Neural progenitor cell (in vitro differentiated cells): ENCODE measurements at regions not wholly inside any gene's neighbourhood (a gene's known extent, or its start where the extent isn't known, plus 50 kb on each side); places are given as distances from the start of the nearest gene placed in this dataset.

Source experiments
- DNase-seq: peaks from one replicate; pipeline ENCODE4 v3.0.0-alpha.2; 2016; ENCODE audit warnings: low spot score
- H2AFZ ChIP-seq: fragments of 200-600 bp; sonication (generic); replicated peaks from 2 replicates; pipeline ENCODE4 v1.6.1; 2016; ENCODE audit warnings: antibody characterized with exemption
- H3F3A ChIP-seq: fragments of 200-600 bp; sonication (generic); 2 replicates; pipeline ENCODE4 v1.6.1; 2016; ENCODE audit warnings: antibody characterized with exemption, low read depth
- H3K27ac ChIP-seq: fragments of 200-600 bp; sonication (generic); 2 replicates; pipeline ENCODE4 v1.5.1; 2016; ENCODE audit warnings: mild to moderate bottlenecking
- H3K27me3 ChIP-seq: fragments of 200-600 bp; sonication (generic); 2 replicates; pipeline ENCODE4 v1.6.1; 2016; ENCODE audit warnings: mild to moderate bottlenecking, moderate library complexity
- H3K36me3 ChIP-seq: fragments of 200-600 bp; sonication (generic); 2 replicates; pipeline ENCODE4 v1.5.1; 2016
- H3K4me1 ChIP-seq: fragments of 200-600 bp; sonication (generic); 2 replicates; pipeline ENCODE4 v1.6.1; 2016; ENCODE audit warnings: mixed run types
- H3K4me2 ChIP-seq: fragments of 200-600 bp; sonication (generic); 2 replicates; pipeline ENCODE4 v1.6.1; 2016
- H3K4me3 ChIP-seq: fragments of 200-600 bp; sonication (generic); 2 replicates; pipeline ENCODE4 v1.5.1; 2016
- H3K79me2 ChIP-seq: fragments of 200-600 bp; sonication (generic); 2 replicates; pipeline ENCODE4 v1.6.1; 2016; ENCODE audit warnings: low read depth
- H3K9ac ChIP-seq: fragments of 200-600 bp; sonication (generic); 2 replicates; pipeline ENCODE4 v1.6.1; 2016
- H3K9me3 ChIP-seq: fragments of 200-600 bp; sonication (generic); 2 replicates; pipeline ENCODE4 v1.5.1; 2016; ENCODE audit warnings: low read depth
- H4K20me1 ChIP-seq: fragments of 200-600 bp; sonication (generic); 2 replicates; pipeline ENCODE4 v1.6.1; 2016; ENCODE audit warnings: low read depth
- H3K27ac Mint-ChIP-seq: 3 replicates; pipeline ENCODE4 v1.8.0; 2021; ENCODE audit warnings: mixed read lengths
- H3K27me3 Mint-ChIP-seq: 2 replicates; pipeline ENCODE4 v1.8.0; 2022; ENCODE audit warnings: low read depth, mild to moderate bottlenecking, inconsistent platforms, moderate library complexity, mixed read lengths; ENCODE audit not compliant: insufficient read depth
- H3K36me3 Mint-ChIP-seq: 3 replicates; pipeline ENCODE4 v1.8.0; 2021; ENCODE audit warnings: mixed read lengths
- H3K4me1 Mint-ChIP-seq: 3 replicates; pipeline ENCODE4 v1.8.0; 2021; ENCODE audit warnings: mixed read lengths
- H3K4me3 Mint-ChIP-seq: 3 replicates; pipeline ENCODE4 v1.8.0; 2021; ENCODE audit warnings: mild to moderate bottlenecking, moderate library complexity, mixed read lengths
- H3K9me3 Mint-ChIP-seq: 3 replicates; pipeline ENCODE4 v1.8.0; 2020; ENCODE audit warnings: mixed read lengths
- CTCF ChIP-seq: fragments of 200-600 bp; sonication (generic); IDR thresholded peaks from 2 replicates; pipeline ENCODE4 v1.5.1; 2017; ENCODE audit warnings: antibody characterized with exemption, mild to moderate bottlenecking
- EZH2 ChIP-seq: fragments of 200-600 bp; sonication (generic); IDR thresholded peaks from 2 replicates; pipeline ENCODE4 v1.6.1; 2017; ENCODE audit warnings: antibody characterized with exemption, mild to moderate bottlenecking, moderate library complexity
- EZH2phosphoT487 ChIP-seq: fragments of 200-600 bp; sonication (generic); IDR thresholded peaks from 2 replicates; pipeline ENCODE4 v1.6.1; 2017; ENCODE audit warnings: antibody characterized with exemption

GRCh38 chr10:57141708-57142107 lies 780.6 kb upstream of the ZWINT start:
- Histone ChIP-seq H3K4me1 (no peaks in the 10 kb centered on the region), H3K9ac (no peak overlapping the region), H4K20me1 (no peaks in the 10 kb centered on the region), H3K27ac (no peak overlapping the region), H3K4me2 (no peak overlapping the region), H3F3A (no peaks in the 10 kb centered on the region), H3K4me3 (no peak overlapping the region), H2AFZ (no peak overlapping the region), H3K36me3 (no peaks in the 10 kb centered on the region), H3K79me2 (no peaks in the 10 kb centered on the region), H3K27me3 (peaks cover 48% of the 10 kb centered on the region), H3K9me3 (no peaks in the 10 kb centered on the region)
- TF ChIP-seq CTCF (no peak), EZH2phosphoT487 (no peak), EZH2 (no peak)
- DNase-seq: no peak
- peaks cover 12% of the 10 kb centered on the region for H3K9me3 Mint-ChIP-seq
- peaks cover 12% of the 10 kb centered on the region for H3K4me1 Mint-ChIP-seq
- H3K4me3 Mint-ChIP-seq: no peak overlapping the region
- peaks cover 4% of the 10 kb centered on the region for H3K36me3 Mint-ChIP-seq
- H3K27ac Mint-ChIP-seq: no peak overlapping the region
- peaks cover 4% of the 10 kb centered on the region for H3K27me3 Mint-ChIP-seq

- Mint-ChIP-seq H3K4me1 (no peaks in the 10 kb centered on the region), H3K36me3 (no peaks in the 10 kb centered on the region), H3K27ac (no peak overlapping the region), H3K27me3 (no peaks in the 10 kb centered on the region), H3K9me3 (peaks cover 2% of the 10 kb centered on the region), H3K4me3 (no peak overlapping the region)
- no peak for DNase-seq
- H4K20me1 ChIP-seq: no peaks in the 10 kb centered on the region
- no peak overlapping the region for H2AFZ ChIP-seq
- H3K79me2 ChIP-seq: no peaks in the 10 kb centered on the region
- no peak overlapping the region for H3K9ac ChIP-seq
- no peaks in the 10 kb centered on the region for H3K9me3 ChIP-seq
- H3K4me2 ChIP-seq: no peak overlapping the region
- no peaks in the 10 kb centered on the region for H3K36me3 ChIP-seq
- no peaks in the 10 kb centered on the region for H3F3A ChIP-seq
- H3K4me3 ChIP-seq: no peak overlapping the region
- no peaks in the 10 kb centered on the region for H3K4me1 ChIP-seq
- no peaks in the 10 kb centered on the region for H3K27me3 ChIP-seq
- H3K27ac ChIP-seq: no peak overlapping the region
- TF ChIP-seq CTCF (no peak), EZH2phosphoT487 (no peak), EZH2 (no peak)
Observed at GRCh38 chr10:57119684-57120083, 758.6 kb upstream of the ZWINT start.

GRCh38 chr10:57113545-57113944 lies 752.5 kb upstream of the ZWINT start:
- Histone ChIP-seq H3K27me3 (no peaks in the 10 kb centered on the region), H3K9ac (no peak overlapping the region), H3K79me2 (no peaks in the 10 kb centered on the region), H3K27ac (no peak overlapping the region), H3K4me2 (no peak overlapping the region), H3K4me1 (no peaks in the 10 kb centered on the region), H2AFZ (no peak overlapping the region), H3K4me3 (no peak overlapping the region), H3K9me3 (no peaks in the 10 kb centered on the region), H4K20me1 (no peaks in the 10 kb centered on the region), H3K36me3 (no peaks in the 10 kb centered on the region), H3F3A (no peaks in the 10 kb centered on the region)
- no peak for TF ChIP-seq CTCF
- Mint-ChIP-seq H3K36me3 (no peaks in the 10 kb centered on the region), H3K4me3 (no peak overlapping the region), H3K9me3 (peaks cover 2% of the 10 kb centered on the region), H3K27me3 (no peaks in the 10 kb centered on the region), H3K27ac (no peak overlapping the region), H3K4me1 (no peaks in the 10 kb centered on the region)
- DNase-seq: no peak

DNA sequence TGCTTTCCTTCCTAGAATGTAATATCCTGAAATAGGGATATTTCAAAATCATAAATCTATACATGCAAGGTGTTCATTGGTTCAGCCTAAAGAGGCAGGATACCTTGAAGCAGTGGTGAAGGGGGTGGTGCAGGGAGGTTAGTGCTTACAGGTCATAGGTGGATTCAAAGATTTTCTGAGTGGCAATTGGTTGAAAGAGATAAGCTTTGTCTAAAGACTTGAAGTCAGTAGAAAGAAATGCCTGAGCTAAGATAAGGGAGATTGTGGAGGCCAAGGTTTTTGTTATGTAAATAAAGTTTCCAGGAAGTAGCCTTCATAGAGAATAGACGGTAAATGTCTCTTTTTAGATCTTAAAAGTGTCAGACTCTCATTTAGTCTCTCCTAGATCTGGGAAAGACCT lies 741.2 kb upstream of the ZWINT start:
- H3K9me3 ChIP-seq: no peaks in the 10 kb centered on the region
- TF ChIP-seq EZH2phosphoT487 (no peak), EZH2 (no peak), CTCF (no peak)
- no peak overlapping the region for H3K4me3 ChIP-seq
- H3K4me1 ChIP-seq: no peaks in the 10 kb centered on the region
- H3K27me3 ChIP-seq: no peaks in the 10 kb centered on the region
- DNase-seq: peak; percentile 5
- H3K79me2 ChIP-seq: no peaks in the 10 kb centered on the region
- no peaks in the 10 kb centered on the region for H3K36me3 ChIP-seq
- Mint-ChIP-seq H3K9me3 (no peaks in the 10 kb centered on the region), H3K27me3 (no peaks in the 10 kb centered on the region), H3K36me3 (no peaks in the 10 kb centered on the region), H3K27ac (no peak overlapping the region), H3K4me3 (no peak overlapping the region), H3K4me1 (peaks cover 3% of the 10 kb centered on the region)
- H3K9ac ChIP-seq: no peak overlapping the region
- no peak overlapping the region for H3K4me2 ChIP-seq
- peak overlapping the region; percentile 45 for H2AFZ ChIP-seq
- H4K20me1 ChIP-seq: no peaks in the 10 kb centered on the region
- no peaks in the 10 kb centered on the region for H3F3A ChIP-seq
- H3K27ac ChIP-seq: no peak overlapping the region
